Lower leg skin (tissue), 4 donors: ENCODE measurements at regions not wholly inside any gene's neighbourhood (a gene's known extent, or its start where the extent isn't known, plus 50 kb on each side); places are given as distances from the start of the nearest gene placed in this dataset.

Source experiments
- DNase-seq, 2 donors: peaks; one replicate each; pipeline ENCODE4 v3.0.0-alpha.2; 2019; ENCODE audit warnings: low spot score in 2 of 2
- H3K4me3 ChIP-seq: fragments of 200-600 bp; sonication (generic); 2 replicates; pipeline ENCODE4 v1.5.1; 2017; ENCODE audit warnings: mild to moderate bottlenecking, low read depth; ENCODE audit not compliant: poor library complexity, severe bottlenecking
- POLR2A ChIP-seq, 2 donors: fragments of 450-650 bp; IDR thresholded peaks; one replicate each; pipeline ENCODE4 v1.6.1; 2016 to 2017; ENCODE audit warnings: antibody characterized with exemption in 2 of 2, mild to moderate bottlenecking in 1 of 2, moderate library complexity in 1 of 2
- WGBS, 2 donors: methylation state at CpG; one replicate each; pipeline ENCODE4 v1.1.5; 2018; 5-methylcytosine and 5-hydroxymethylcytosine counted together
- intact Hi-C: fragments of 100-400 bp; cut with DNase I; formaldehyde crosslinking; loops from one replicate; pipeline ENCODE4 v1.15.0; 2023; ENCODE audit warnings: low total_unique reads
- TF ChIP-seq, protein P1 (sequence below), 3 donors: fragments of 450-650 bp; IDR thresholded peaks; one replicate each; pipeline ENCODE4 v1.5.1; 2016; ENCODE audit warnings: antibody characterized with exemption in 3 of 3, mild to moderate bottlenecking in 3 of 3, moderate library complexity in 2 of 3

DNA sequence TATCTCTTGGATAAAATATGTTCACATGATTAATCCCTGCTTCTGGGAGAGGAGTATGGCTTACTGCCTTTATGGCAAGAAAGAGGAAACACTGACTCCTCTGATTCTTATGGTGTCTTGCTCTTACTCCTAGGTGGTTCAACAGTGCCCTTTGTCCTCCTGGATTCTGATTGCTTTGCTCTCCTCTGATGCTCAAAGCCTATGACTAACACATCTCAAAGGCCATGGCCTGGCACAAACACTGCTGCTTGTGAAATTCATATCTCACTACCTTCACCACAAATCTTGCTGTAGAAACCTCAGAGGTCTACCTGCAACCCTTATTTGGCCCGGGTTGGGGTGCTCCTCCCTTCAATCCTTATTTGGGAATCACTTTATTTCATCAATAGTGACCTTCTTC lies 217.2 kb downstream of the C12orf50 start:
- 85% methylated on average over 1 of the region's 1 CpG; no CpG with 5 or more reads in 1 of the 2 donors for WGBS, 2 donors
- no peak for DNase-seq
- TF ChIP-seq, protein P1, sequence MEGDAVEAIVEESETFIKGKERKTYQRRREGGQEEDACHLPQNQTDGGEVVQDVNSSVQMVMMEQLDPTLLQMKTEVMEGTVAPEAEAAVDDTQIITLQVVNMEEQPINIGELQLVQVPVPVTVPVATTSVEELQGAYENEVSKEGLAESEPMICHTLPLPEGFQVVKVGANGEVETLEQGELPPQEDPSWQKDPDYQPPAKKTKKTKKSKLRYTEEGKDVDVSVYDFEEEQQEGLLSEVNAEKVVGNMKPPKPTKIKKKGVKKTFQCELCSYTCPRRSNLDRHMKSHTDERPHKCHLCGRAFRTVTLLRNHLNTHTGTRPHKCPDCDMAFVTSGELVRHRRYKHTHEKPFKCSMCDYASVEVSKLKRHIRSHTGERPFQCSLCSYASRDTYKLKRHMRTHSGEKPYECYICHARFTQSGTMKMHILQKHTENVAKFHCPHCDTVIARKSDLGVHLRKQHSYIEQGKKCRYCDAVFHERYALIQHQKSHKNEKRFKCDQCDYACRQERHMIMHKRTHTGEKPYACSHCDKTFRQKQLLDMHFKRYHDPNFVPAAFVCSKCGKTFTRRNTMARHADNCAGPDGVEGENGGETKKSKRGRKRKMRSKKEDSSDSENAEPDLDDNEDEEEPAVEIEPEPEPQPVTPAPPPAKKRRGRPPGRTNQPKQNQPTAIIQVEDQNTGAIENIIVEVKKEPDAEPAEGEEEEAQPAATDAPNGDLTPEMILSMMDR (IDR thresholded peaks at IDR 0.05) = no peak
- TF ChIP-seq POLR2A (IDR thresholded peaks at IDR 0.05) = no peak
- no peak overlapping the region for H3K4me3 ChIP-seq
- intact Hi-C loops = no loop called here

DNA sequence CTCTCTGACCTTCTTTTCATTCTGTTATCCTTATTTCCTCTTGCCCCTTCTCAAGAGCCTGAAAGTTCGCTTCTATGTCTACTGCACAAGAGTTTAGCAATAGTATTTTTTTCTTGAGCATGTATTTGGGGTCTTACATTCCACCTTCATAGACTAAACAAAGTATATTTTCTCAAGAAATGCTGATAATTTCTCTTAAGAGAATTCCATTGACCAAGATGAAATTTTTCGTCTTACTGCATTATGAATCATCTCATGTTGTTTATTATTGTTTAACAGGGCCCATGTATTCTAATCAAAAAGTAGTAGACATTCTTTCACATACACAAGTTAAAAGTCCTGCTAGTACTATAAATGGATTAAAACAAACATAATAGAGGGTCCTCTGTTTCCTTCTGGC lies 219.3 kb downstream of the C12orf50 start:
- WGBS, 2 donors = 79 to 88% methylated on average over 2 of the region's 2 CpGs
- no peak overlapping the region for H3K4me3 ChIP-seq
- intact Hi-C loops = no loop called here
- DNase-seq = no peak
- TF ChIP-seq, protein P1 (IDR thresholded peaks at IDR 0.05) = no peak
- no peak for TF ChIP-seq POLR2A (IDR thresholded peaks at IDR 0.05)

GRCh38 chr12:87807086-87807485 lies 222.1 kb downstream of the C12orf50 start:
- 60 to 77% methylated on average over 1 of the region's 1 CpG for WGBS, 2 donors
- TF ChIP-seq, protein P1 (IDR thresholded peaks at IDR 0.05) = no peak
- no peak for TF ChIP-seq POLR2A (IDR thresholded peaks at IDR 0.05)
- intact Hi-C loops = no loop called here
- DNase-seq = no peak
- no peak overlapping the region for H3K4me3 ChIP-seq

DNA sequence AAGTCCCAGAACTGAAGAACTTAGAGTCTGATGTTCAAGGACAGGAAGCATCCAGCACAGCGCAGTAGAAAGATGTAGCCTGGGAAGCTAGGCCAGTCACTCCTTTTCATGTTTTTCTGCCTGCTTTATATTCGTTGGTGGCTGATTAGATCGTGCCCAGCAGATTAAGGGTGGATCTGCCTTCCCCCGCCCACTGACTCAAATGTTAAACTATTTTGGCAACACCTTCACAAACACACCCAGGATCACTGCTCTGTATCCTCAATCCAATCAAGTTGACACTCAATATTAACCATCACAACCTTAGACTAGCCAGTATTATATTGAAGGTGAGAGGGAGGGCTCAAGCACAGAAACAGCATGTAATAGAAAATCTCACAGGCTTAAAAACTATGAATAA lies 222.9 kb downstream of the C12orf50 start:
- intact Hi-C loops = no loop called here
- 31 to 38% methylated on average over 4 of the region's 4 CpGs for WGBS, 2 donors
- H3K4me3 ChIP-seq = no peak overlapping the region
- no peak for DNase-seq
- TF ChIP-seq, protein P1 (IDR thresholded peaks at IDR 0.05) = no peak
- TF ChIP-seq POLR2A (IDR thresholded peaks at IDR 0.05) = no peak

DNA sequence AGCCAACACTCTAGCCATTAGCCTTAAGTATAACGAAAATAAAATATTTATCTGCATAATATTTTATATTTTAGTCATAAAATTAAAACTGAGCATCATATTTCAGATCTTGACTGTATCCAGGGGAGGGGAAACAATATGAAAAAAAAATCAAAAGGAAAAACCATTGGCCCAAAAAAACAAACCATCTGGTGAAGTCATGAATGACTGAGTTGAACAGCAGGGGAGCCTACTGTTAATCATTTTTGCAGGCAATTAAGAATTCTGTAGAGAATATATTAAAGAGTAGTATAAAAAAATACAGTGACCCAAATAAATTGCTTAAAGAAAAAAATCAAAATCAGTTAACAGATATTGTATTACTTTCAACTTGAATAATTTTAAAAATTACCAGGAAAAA lies 224.8 kb downstream of the C12orf50 start:
- WGBS, 2 donors = 2 to 36% methylated on average over 1 of the region's 1 CpG
- no peak for TF ChIP-seq POLR2A (IDR thresholded peaks at IDR 0.05)
- TF ChIP-seq, protein P1 (IDR thresholded peaks at IDR 0.05) = no peak
- intact Hi-C loops = no loop called here
- no peak overlapping the region for H3K4me3 ChIP-seq
- no peak for DNase-seq

DNA sequence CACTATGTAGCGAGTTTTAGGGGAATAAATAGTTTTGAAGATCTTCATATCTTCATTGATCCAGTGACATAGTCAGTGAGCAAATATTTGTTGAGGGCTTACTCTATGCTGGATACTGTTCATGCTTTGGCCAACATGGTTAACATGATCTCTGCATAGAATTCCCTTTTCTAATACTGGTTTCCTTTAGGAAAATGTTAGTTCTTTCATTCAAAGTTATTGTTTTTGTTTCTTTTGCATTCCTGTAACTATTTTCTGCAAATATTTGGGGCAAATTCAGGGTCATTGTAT lies 226.5 kb downstream of the C12orf50 start:
- H3K4me3 ChIP-seq = no peak overlapping the region
- TF ChIP-seq, protein P1 (IDR thresholded peaks at IDR 0.05) = no peak
- TF ChIP-seq POLR2A (IDR thresholded peaks at IDR 0.05) = no peak
- intact Hi-C loops = no loop called here
- 91 to 95% methylated on average over 1 of the region's 1 CpG for WGBS, 2 donors
- no peak for DNase-seq
